ENCODE measurements at regions not wholly inside any gene's neighbourhood (a gene's known extent, or its start where the extent isn't known, plus 50 kb on each side); places are given as distances from the start of the nearest gene placed in this dataset.

DNA sequence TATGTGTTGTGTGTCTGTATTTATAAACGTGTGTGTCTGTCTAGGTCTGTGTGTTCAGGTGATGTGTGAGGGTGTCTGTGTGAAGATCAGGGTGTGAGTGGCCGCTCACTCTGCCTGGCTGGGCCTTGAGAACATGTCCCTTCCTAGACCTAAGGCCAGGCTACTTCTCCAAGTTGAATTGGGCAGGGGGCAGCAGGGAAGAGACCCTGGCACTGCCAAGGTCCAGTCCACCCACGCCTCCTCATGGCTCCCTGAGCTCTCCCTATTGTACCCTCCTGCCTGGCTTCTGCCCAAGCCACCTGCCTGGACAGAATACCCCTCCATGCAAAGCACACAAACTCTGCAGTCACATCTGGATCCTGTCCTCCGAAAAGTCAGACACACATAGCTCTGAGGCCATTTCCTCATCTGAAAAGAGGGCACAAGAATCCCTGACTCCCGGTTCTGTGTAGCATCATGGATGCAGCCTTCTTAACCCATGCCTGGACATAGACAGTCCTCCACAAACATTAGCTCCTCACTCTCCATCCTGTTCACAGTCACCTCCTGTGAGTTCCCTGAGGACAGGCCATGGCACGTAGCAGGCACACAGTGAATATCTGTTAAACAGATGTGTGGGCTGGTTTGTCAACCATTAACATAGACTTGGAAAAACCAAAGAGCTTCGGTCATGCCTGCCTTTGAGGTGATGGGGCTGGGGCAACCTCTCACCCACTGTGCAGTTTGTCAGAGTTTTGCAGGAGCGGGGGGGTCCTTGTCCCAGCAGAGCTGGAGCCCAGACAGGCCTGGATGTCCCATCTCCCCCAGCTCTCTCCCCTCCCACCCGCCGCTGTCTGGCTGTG is 167.8 kb upstream of the MVB12B start:
- TF ChIP-seq, protein P1, sequence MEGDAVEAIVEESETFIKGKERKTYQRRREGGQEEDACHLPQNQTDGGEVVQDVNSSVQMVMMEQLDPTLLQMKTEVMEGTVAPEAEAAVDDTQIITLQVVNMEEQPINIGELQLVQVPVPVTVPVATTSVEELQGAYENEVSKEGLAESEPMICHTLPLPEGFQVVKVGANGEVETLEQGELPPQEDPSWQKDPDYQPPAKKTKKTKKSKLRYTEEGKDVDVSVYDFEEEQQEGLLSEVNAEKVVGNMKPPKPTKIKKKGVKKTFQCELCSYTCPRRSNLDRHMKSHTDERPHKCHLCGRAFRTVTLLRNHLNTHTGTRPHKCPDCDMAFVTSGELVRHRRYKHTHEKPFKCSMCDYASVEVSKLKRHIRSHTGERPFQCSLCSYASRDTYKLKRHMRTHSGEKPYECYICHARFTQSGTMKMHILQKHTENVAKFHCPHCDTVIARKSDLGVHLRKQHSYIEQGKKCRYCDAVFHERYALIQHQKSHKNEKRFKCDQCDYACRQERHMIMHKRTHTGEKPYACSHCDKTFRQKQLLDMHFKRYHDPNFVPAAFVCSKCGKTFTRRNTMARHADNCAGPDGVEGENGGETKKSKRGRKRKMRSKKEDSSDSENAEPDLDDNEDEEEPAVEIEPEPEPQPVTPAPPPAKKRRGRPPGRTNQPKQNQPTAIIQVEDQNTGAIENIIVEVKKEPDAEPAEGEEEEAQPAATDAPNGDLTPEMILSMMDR (IDR thresholded peaks at IDR 0.05): no peak
- TF ChIP-seq POLR2A (IDR thresholded peaks at IDR 0.05): no peak

Measured in right lobe of liver (tissue), 4 donors.